GM12873 (cell line): ENCODE measurements at regions not wholly inside any gene's neighbourhood (a gene's known extent, or its start where the extent isn't known, plus 50 kb on each side); places are given as distances from the start of the nearest gene placed in this dataset.

Experiments
- CTCF ChIP-seq: IDR thresholded peaks from 2 replicates; pipeline ENCODE4 v1.5.1; 2012; ENCODE audit warnings: low read depth, mild to moderate bottlenecking, moderate library complexity, low read length, control low read depth; ENCODE audit not compliant: insufficient read depth; ENCODE audit errors: missing control alignments

GRCh38 chr16:54538276-54538675, 251.7 kb upstream of the IRX3 start:
- no peak for TF ChIP-seq CTCF

- TF ChIP-seq CTCF = no peak
Observed at GRCh38 chr16:54533856-54534490, 247.4 kb upstream of the IRX3 start.

- TF ChIP-seq CTCF = no peak
Observed at GRCh38 chr16:54526916-54527315, 240.3 kb upstream of the IRX3 start.

GRCh38 chr16:54526087-54526486, 239.5 kb upstream of the IRX3 start:
- TF ChIP-seq CTCF = no peak

- TF ChIP-seq CTCF = no peak
Observed at GRCh38 chr16:54525104-54525503, 238.5 kb upstream of the IRX3 start.

- no peak for TF ChIP-seq CTCF
Observed at GRCh38 chr16:54522584-54522983, 236.0 kb upstream of the IRX3 start.

GRCh38 chr16:54521327-54521726, 234.7 kb upstream of the IRX3 start:
- no peak for TF ChIP-seq CTCF
